Mucosa of rectum (tissue), 2 donors: ENCODE measurements at regions not wholly inside any gene's neighbourhood (a gene's known extent, or its start where the extent isn't known, plus 50 kb on each side); places are given as distances from the start of the nearest gene placed in this dataset.

Experiments
- H3K27ac ChIP-seq, 2 donors: one replicate each; pipeline ENCODE4 v1.7.0; 2013; ENCODE audit warnings: inconsistent platforms in 2 of 2, low read depth in 2 of 2, low read length in 2 of 2
- H3K27me3 ChIP-seq, 2 donors: one replicate each; pipeline ENCODE4 v1.7.0; 2013; ENCODE audit warnings: low read length in 2 of 2; ENCODE audit not compliant: control insufficient read depth in 2 of 2, insufficient read depth in 2 of 2
- H3K36me3 ChIP-seq, 2 donors: one replicate each; pipeline ENCODE4 v1.7.0; 2013; ENCODE audit warnings: low read length in 2 of 2; ENCODE audit not compliant: control insufficient read depth in 2 of 2, insufficient read depth in 2 of 2
- H3K4me1 ChIP-seq, 2 donors: one replicate each; pipeline ENCODE4 v1.7.0; 2013; ENCODE audit warnings: low read length in 2 of 2, mild to moderate bottlenecking in 1 of 2; ENCODE audit not compliant: control insufficient read depth in 2 of 2, insufficient read depth in 2 of 2
- H3K4me3 ChIP-seq, 2 donors: one replicate each; pipeline ENCODE4 v1.7.0; 2013; ENCODE audit warnings: low read length in 2 of 2
- H3K9ac ChIP-seq, 2 donors: one replicate each; pipeline ENCODE4 v1.7.0; 2013; ENCODE audit warnings: low read length in 2 of 2, low read depth in 1 of 2, mild to moderate bottlenecking in 1 of 2
- H3K9me3 ChIP-seq, 2 donors: one replicate each; pipeline ENCODE4 v1.7.0; 2013; ENCODE audit warnings: low read length in 2 of 2; ENCODE audit not compliant: control insufficient read depth in 2 of 2
- donor health status: healthy.
- donor health status: Normal muscosa, but diverticular disease.

- Histone ChIP-seq H3K9ac (no peak overlapping the region), H3K27ac (no peak overlapping the region), H3K4me3 (no peak overlapping the region), H3K36me3 (no peaks in the 10 kb centered on the region), H3K27me3 (no peaks in the 10 kb centered on the region), H3K4me1 (no peaks in the 10 kb centered on the region), H3K9me3 (no peaks in the 10 kb centered on the region)
Measured at GRCh38 chr14:30204431-30204980, 276.9 kb upstream of the PRKD1 start.

DNA sequence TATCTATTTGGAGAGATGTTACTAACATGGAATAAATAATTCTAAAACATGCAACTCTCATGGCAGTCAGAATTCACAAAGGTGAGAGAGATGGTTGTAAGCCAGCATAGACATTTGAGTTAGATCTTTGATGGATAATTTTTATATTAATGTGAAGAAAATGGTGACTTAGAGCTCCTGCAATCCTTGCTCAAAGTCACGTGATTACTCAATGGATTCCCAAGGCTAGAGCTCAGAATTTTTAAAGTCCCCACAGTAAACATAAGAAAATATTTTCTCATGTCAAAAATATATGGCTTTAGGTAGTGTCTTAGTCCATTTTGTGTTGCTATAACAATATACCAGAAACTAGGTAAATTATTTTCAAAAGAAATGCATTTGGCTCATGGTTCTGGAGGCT lies 281.5 kb upstream of the PRKD1 start:
- no peaks in the 10 kb centered on the region for H3K36me3 ChIP-seq
- H3K9ac ChIP-seq: no peak overlapping the region
- H3K9me3 ChIP-seq: no peaks in the 10 kb centered on the region
- H3K4me3 ChIP-seq: no peak overlapping the region
- no peaks in the 10 kb centered on the region for H3K4me1 ChIP-seq
- no peak overlapping the region for H3K27ac ChIP-seq
- H3K27me3 ChIP-seq: no peaks in the 10 kb centered on the region

DNA sequence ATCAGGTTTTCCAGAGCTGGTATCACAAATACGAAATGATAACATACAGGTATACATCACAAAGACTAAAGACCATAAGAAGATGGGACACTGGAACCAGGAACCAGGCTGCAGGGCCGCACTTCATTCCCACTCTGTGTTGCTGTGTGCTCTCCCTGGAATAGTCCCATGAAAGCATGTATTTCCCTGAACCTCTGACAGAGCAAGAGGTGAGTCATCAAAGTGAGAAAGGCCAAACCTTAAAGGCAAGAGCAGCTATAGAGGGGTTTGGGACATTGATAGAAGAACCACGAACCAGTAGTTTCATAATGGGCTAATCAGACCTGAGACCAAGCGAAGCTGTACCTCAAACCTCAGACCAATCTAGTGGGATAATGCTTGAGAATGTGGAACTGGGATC lies 283.0 kb upstream of the PRKD1 start:
- Histone ChIP-seq H3K9ac (no peak overlapping the region), H3K4me3 (no peak overlapping the region), H3K36me3 (no peaks in the 10 kb centered on the region), H3K9me3 (no peaks in the 10 kb centered on the region), H3K4me1 (no peaks in the 10 kb centered on the region), H3K27ac (no peak overlapping the region), H3K27me3 (no peaks in the 10 kb centered on the region)

- no peaks in the 10 kb centered on the region for H3K36me3 ChIP-seq
- H3K4me3 ChIP-seq: no peak overlapping the region
- no peaks in the 10 kb centered on the region for H3K4me1 ChIP-seq
- H3K27me3 ChIP-seq: no peaks in the 10 kb centered on the region
- H3K27ac ChIP-seq: no peak overlapping the region
- no peaks in the 10 kb centered on the region for H3K9me3 ChIP-seq
- no peak overlapping the region for H3K9ac ChIP-seq
Measured at GRCh38 chr14:30211326-30211725, 283.7 kb upstream of the PRKD1 start.

DNA sequence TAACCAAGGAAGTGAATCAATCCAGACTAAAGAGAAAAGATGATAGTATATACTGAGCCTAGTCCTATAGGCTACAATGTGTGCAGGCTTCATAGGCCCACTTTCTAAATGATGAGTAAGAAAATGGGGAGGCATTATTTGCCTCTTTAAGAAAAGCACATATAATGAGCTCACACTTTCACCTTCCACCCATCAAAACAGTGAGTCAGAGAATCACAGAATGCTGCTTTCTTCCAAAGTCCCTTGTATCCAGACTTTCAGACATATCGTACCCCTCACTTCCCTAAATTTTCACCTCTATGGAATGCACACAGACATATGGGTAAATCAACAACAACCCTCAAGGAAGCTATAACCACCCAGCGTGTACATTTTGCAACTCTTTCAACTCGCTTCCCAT lies 286.4 kb upstream of the PRKD1 start:
- Histone ChIP-seq H3K27ac (no peak overlapping the region), H3K36me3 (no peaks in the 10 kb centered on the region), H3K4me3 (no peak overlapping the region), H3K4me1 (no peaks in the 10 kb centered on the region), H3K27me3 (no peaks in the 10 kb centered on the region), H3K9me3 (no peaks in the 10 kb centered on the region), H3K9ac (no peak overlapping the region)

GRCh38 chr14:30214461-30215090 lies 286.9 kb upstream of the PRKD1 start:
- Histone ChIP-seq H3K9ac (no peak overlapping the region), H3K27me3 (no peaks in the 10 kb centered on the region), H3K27ac (no peak overlapping the region), H3K4me3 (no peak overlapping the region), H3K36me3 (no peaks in the 10 kb centered on the region), H3K9me3 (no peaks in the 10 kb centered on the region), H3K4me1 (no peaks in the 10 kb centered on the region)

DNA sequence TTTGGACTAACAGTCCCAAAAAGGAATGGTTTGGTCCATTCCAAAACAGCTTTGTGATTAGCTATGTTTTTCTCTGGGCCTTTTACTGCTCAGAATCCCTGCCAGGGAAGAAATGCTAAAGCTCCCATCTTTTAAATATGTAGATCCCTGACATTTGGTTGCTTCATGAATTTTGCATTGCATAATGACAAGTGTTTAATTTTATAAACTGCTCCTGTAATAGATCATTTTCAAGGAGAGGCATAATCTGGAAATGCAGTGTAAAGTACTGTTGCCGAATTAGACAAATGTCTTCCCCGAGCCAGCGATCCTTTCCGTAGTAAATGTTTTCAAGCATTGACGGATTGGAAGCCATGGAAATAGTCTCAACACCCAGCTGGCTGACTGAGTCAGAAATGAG lies 291.3 kb upstream of the PRKD1 start:
- H3K4me3 ChIP-seq: no peak overlapping the region
- H3K36me3 ChIP-seq: no peaks in the 10 kb centered on the region
- no peaks in the 10 kb centered on the region for H3K4me1 ChIP-seq
- no peak overlapping the region for H3K9ac ChIP-seq
- H3K27ac ChIP-seq: no peak overlapping the region
- no peaks in the 10 kb centered on the region for H3K9me3 ChIP-seq
- H3K27me3 ChIP-seq: no peaks in the 10 kb centered on the region

DNA sequence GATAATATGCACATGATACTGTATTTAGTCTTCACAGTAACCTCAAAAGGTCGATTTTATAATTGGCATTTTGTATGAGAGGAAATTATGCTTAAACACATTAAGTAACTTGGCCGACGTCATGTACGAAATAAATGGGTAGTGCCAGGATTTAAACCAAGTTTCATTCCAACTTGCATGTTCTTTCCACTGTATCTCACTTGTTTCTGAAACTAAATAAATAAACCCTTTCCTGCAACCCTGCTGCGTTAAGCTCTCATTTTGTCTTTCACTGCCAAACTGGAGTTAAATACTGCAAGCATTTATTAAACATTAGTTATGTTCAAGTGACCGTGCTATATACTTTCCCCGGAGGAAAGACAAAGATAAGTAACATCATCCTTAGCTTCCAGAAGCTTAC lies 293.9 kb upstream of the PRKD1 start:
- Histone ChIP-seq H3K4me3 (no peak overlapping the region), H3K36me3 (no peaks in the 10 kb centered on the region), H3K9ac (no peak overlapping the region), H3K27me3 (no peaks in the 10 kb centered on the region), H3K27ac (no peak overlapping the region), H3K4me1 (no peaks in the 10 kb centered on the region), H3K9me3 (no peaks in the 10 kb centered on the region)

- Histone ChIP-seq H3K4me3 (no peak overlapping the region), H3K36me3 (no peaks in the 10 kb centered on the region), H3K9ac (no peak overlapping the region), H3K27ac (no peak overlapping the region), H3K9me3 (no peaks in the 10 kb centered on the region), H3K4me1 (no peaks in the 10 kb centered on the region), H3K27me3 (no peaks in the 10 kb centered on the region)
Measured at GRCh38 chr14:30223385-30223785, 295.7 kb upstream of the PRKD1 start.

GRCh38 chr14:30223966-30224365 lies 296.3 kb upstream of the PRKD1 start:
- no peaks in the 10 kb centered on the region for H3K27me3 ChIP-seq
- H3K4me1 ChIP-seq: no peaks in the 10 kb centered on the region
- H3K4me3 ChIP-seq: no peak overlapping the region
- no peak overlapping the region for H3K27ac ChIP-seq
- H3K36me3 ChIP-seq: no peaks in the 10 kb centered on the region
- no peak overlapping the region for H3K9ac ChIP-seq
- no peaks in the 10 kb centered on the region for H3K9me3 ChIP-seq

DNA sequence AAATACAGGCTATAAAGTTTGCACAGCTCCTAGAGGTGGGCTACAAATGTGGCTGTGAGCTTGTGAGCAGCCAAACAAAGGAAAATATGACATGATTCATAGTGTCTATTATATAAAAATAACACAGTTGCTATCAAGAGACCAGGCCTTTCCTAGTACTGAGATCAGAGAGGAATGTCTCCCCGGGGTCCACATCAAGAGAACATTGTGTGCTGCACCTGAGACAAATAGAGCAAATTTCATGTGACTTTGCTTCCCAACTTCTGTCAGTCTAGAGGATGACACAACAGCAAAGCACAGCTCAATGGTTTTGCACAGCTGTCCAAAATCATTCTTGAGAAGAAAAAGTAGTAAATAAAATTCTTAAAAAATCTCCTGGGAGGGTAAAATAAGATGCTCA lies 297.5 kb upstream of the PRKD1 start:
- H3K4me1 ChIP-seq: no peaks in the 10 kb centered on the region
- H3K9ac ChIP-seq: no peak overlapping the region
- H3K4me3 ChIP-seq: no peak overlapping the region
- no peaks in the 10 kb centered on the region for H3K9me3 ChIP-seq
- no peaks in the 10 kb centered on the region for H3K36me3 ChIP-seq
- H3K27ac ChIP-seq: no peak overlapping the region
- no peaks in the 10 kb centered on the region for H3K27me3 ChIP-seq
